Fibroblast of lung (primary cell): ENCODE measurements at regions not wholly inside any gene's neighbourhood (a gene's known extent, or its start where the extent isn't known, plus 50 kb on each side); places are given as distances from the start of the nearest gene placed in this dataset.

Source experiments
- DNase-seq, 2 donors: peaks; one replicate each; pipeline versions ENCODE4 v3.0.0 to v3.0.0-alpha.2; 2010; ENCODE audit warnings: low read depth in 2 of 2
- H2AFZ ChIP-seq: 2 replicates; pipeline ENCODE4 v1.5.1; 2012; ENCODE audit warnings: low read length, control low read depth, inconsistent platforms
- H3K27ac ChIP-seq: 2 replicates; pipeline ENCODE4 v1.5.1; 2011; ENCODE audit warnings: low read length, control low read depth; ENCODE audit not compliant: insufficient read depth
- H3K27me3 ChIP-seq: 2 replicates; pipeline ENCODE4 v1.5.1; 2011; ENCODE audit warnings: mild to moderate bottlenecking, low read length; ENCODE audit not compliant: control insufficient read depth, insufficient read depth
- H3K36me3 ChIP-seq: 2 replicates; pipeline ENCODE4 v1.5.1; 2011; ENCODE audit warnings: low read length; ENCODE audit not compliant: control insufficient read depth, insufficient read depth
- H3K4me1 ChIP-seq: 2 replicates; pipeline ENCODE4 v1.5.1; 2011; ENCODE audit warnings: low read length; ENCODE audit not compliant: control insufficient read depth, insufficient read depth; ENCODE audit errors: extremely low read depth
- H3K4me2 ChIP-seq: 2 replicates; pipeline ENCODE4 v1.5.1; 2011; ENCODE audit warnings: low read length, control low read depth; ENCODE audit not compliant: insufficient read depth; ENCODE audit errors: extremely low read depth
- H3K4me3 ChIP-seq, 4 experiments: fragments of 200-600 bp in 1 of 4; sonication (generic) in 1 of 4; replicated peaks in 1 of 4; 2 replicates each; pipeline ENCODE4 v1.5.1; 2011 to 2016; ENCODE audit warnings: low read length in 4 of 4, low read depth in 3 of 4, mild to moderate bottlenecking in 3 of 4, control low read depth in 2 of 4, inconsistent platforms in 1 of 4, mixed read lengths in 1 of 4; ENCODE audit not compliant: insufficient read depth in 1 of 4; ENCODE audit errors: control extremely low read depth in 1 of 4
- H3K79me2 ChIP-seq: 2 replicates; pipeline ENCODE4 v1.5.1; 2012; ENCODE audit warnings: mild to moderate bottlenecking, low read length, inconsistent platforms; ENCODE audit not compliant: control insufficient read depth, insufficient read depth
- H3K9ac ChIP-seq: 2 replicates; pipeline ENCODE4 v1.5.1; 2011; ENCODE audit warnings: mild to moderate bottlenecking, low read length, control low read depth; ENCODE audit not compliant: insufficient read depth
- H3K9me3 ChIP-seq: 2 replicates; pipeline ENCODE4 v1.5.1; 2012; ENCODE audit warnings: low read depth, low read length; ENCODE audit not compliant: control insufficient read depth, insufficient read depth
- H4K20me1 ChIP-seq: 2 replicates; pipeline ENCODE4 v1.5.1; 2011; ENCODE audit warnings: low read length; ENCODE audit not compliant: control insufficient read depth, insufficient read depth; ENCODE audit errors: extremely low read depth
- CTCF ChIP-seq, 2 donors: IDR thresholded peaks in 1 of 2; conservative IDR thresholded peaks in 1 of 2; 1 replicate in 1 of 2; 2 replicates in 1 of 2; pipeline ENCODE4 v1.5.1; 2011 to 2012; ENCODE audit warnings: low read length in 2 of 2, control low read depth in 1 of 2, inconsistent platforms in 1 of 2, low read depth in 1 of 2, mild to moderate bottlenecking in 1 of 2
- EZH2 ChIP-seq: IDR thresholded peaks from 2 replicates; pipeline ENCODE4 v1.5.1; 2012; ENCODE audit warnings: low read length, control low read depth, mild to moderate bottlenecking; ENCODE audit errors: missing control alignments

- Histone ChIP-seq H3K4me3 (no peak overlapping the region), H3K4me1 (no peaks in the 10 kb centered on the region), H3K27me3 (no peaks in the 10 kb centered on the region), H3K4me2 (no peak overlapping the region), H2AFZ (no peak overlapping the region), H3K9ac (no peak overlapping the region), H3K79me2 (no peaks in the 10 kb centered on the region), H4K20me1 (no peaks in the 10 kb centered on the region), H3K36me3 (no peaks in the 10 kb centered on the region), H3K27ac (no peak overlapping the region), H3K9me3 (no peaks in the 10 kb centered on the region)
- TF ChIP-seq CTCF (conservative IDR thresholded peaks at IDR 0.05 in 1 of 2, IDR thresholded peaks at IDR 0.05 in 1 of 2; ENCODE audit: low read depth in 1 of 2, low read length in 2 of 2) (no peak), EZH2 (no peak)
- DNase-seq, result no peak
Measured at GRCh38 chr2:11940121-11940743, 193.8 kb downstream of the LPIN1 start.

- H3K27me3 ChIP-seq, result no peaks in the 10 kb centered on the region
- no peaks in the 10 kb centered on the region for H4K20me1 ChIP-seq
- H3K4me1 ChIP-seq, result no peaks in the 10 kb centered on the region
- H3K9ac ChIP-seq, result no peak overlapping the region
- H3K4me3 ChIP-seq, result no peak overlapping the region
- H3K79me2 ChIP-seq, result no peaks in the 10 kb centered on the region
- H3K27ac ChIP-seq, result no peak overlapping the region
- H3K4me2 ChIP-seq, result no peak overlapping the region
- no peaks in the 10 kb centered on the region for H3K9me3 ChIP-seq
- TF ChIP-seq CTCF (conservative IDR thresholded peaks at IDR 0.05 in 1 of 2, IDR thresholded peaks at IDR 0.05 in 1 of 2; ENCODE audit: low read depth in 1 of 2, low read length in 2 of 2) (no peak), EZH2 (no peak)
- H3K36me3 ChIP-seq, result no peaks in the 10 kb centered on the region
- H2AFZ ChIP-seq, result no peak overlapping the region
- DNase-seq, result no peak
Measured at GRCh38 chr2:11940799-11941198, 194.4 kb downstream of the LPIN1 start.

GRCh38 chr2:11941201-11942177, 195.1 kb downstream of the LPIN1 start:
- Histone ChIP-seq H3K9ac (no peak overlapping the region), H3K36me3 (no peaks in the 10 kb centered on the region), H3K4me1 (no peaks in the 10 kb centered on the region), H3K4me3 (no peak overlapping the region), H3K9me3 (no peaks in the 10 kb centered on the region), H3K79me2 (no peaks in the 10 kb centered on the region), H3K4me2 (no peak overlapping the region), H2AFZ (no peak overlapping the region), H3K27ac (no peak overlapping the region), H3K27me3 (no peaks in the 10 kb centered on the region), H4K20me1 (no peaks in the 10 kb centered on the region)
- no peak for TF ChIP-seq EZH2
- no peak for TF ChIP-seq CTCF (conservative IDR thresholded peaks at IDR 0.05 in 1 of 2, IDR thresholded peaks at IDR 0.05 in 1 of 2; ENCODE audit: low read depth in 1 of 2, low read length in 2 of 2)
- no peak for DNase-seq
